SK-N-SH (cell line): ENCODE measurements at regions not wholly inside any gene's neighbourhood (a gene's known extent, or its start where the extent isn't known, plus 50 kb on each side); places are given as distances from the start of the nearest gene placed in this dataset.

ENCODE experiments used
- CTCF ChIA-PET: fragments of 300-600, 350-600 bp; formaldehyde crosslinking; extraction: SDS; loops from one replicate; lab custom pipeline; 2021; lab: Yijun Ruan, JAX
- POLR2A ChIA-PET: fragments of 350-600 bp; sonication (Branson Sonifier 250); formaldehyde crosslinking; extraction: SDS; loops from one replicate; lab custom pipeline; 2020; ENCODE audit warnings: antibody characterized with exemption, inconsistent platforms; lab: Yijun Ruan, JAX
- DNase-seq: peaks from one replicate; pipeline ENCODE4 v3.0.0; 2012
- H2AFZ ChIP-seq: fragments of 200-600 bp; sonication (generic); 2 replicates; pipeline ENCODE4 v1.8.1; 2016; ENCODE audit warnings: antibody characterized with exemption, mild to moderate bottlenecking, low read depth
- H3F3A ChIP-seq: fragments of 200-600 bp; sonication (generic); replicated peaks from 2 replicates; pipeline ENCODE3; 2016; ENCODE audit warnings: antibody characterized with exemption, mild to moderate bottlenecking; ENCODE audit not compliant: insufficient read depth
- H3K27ac ChIP-seq, 2 experiments: fragments of 200-500 bp in 1 of 2; fragments of 200-600 bp in 1 of 2; sonication (Bioruptor generic) in 1 of 2; sonication (generic), shearing (Covaris generic) in 1 of 2; 2 replicates each; pipeline versions ENCODE4 v1.5.1 to v1.6.1; 2014 to 2016; ENCODE audit warnings: low read depth in 2 of 2, inconsistent platforms in 1 of 2, low read length in 1 of 2, mild to moderate bottlenecking in 1 of 2, mixed read lengths in 1 of 2
- H3K27me3 ChIP-seq: fragments of 200-600 bp; sonication (generic), shearing (Covaris generic); 2 replicates; pipeline ENCODE4 v1.6.1; 2016; ENCODE audit warnings: mixed run types; ENCODE audit not compliant: insufficient read depth
- H3K36me3 ChIP-seq, 2 experiments: fragments of 200-500 bp in 1 of 2; fragments of 200-600 bp in 1 of 2; sonication (Bioruptor generic) in 1 of 2; sonication (generic) in 1 of 2; replicated peaks in 1 of 2; 2 replicates each; pipeline versions ENCODE3 to v1.5.1; 2014 to 2016; ENCODE audit warnings: low read length in 1 of 2, mild to moderate bottlenecking in 1 of 2; ENCODE audit not compliant: insufficient read depth in 2 of 2, control insufficient read depth in 1 of 2
- H3K4me1 ChIP-seq, 2 experiments: fragments of 200-500 bp in 1 of 2; fragments of 200-600 bp in 1 of 2; sonication (Bioruptor generic) in 1 of 2; sonication (generic), shearing (Covaris generic) in 1 of 2; 2 replicates each; pipeline versions ENCODE4 v1.5.1 to v1.6.1; 2014 to 2016; ENCODE audit warnings: low read depth in 1 of 2, low read length in 1 of 2, mixed run types in 1 of 2; ENCODE audit not compliant: insufficient read depth in 2 of 2, control insufficient read depth in 1 of 2
- H3K4me2 ChIP-seq: fragments of 200-600 bp; sonication (generic), shearing (Covaris generic); 2 replicates; pipeline ENCODE4 v1.6.1; 2017; ENCODE audit warnings: mixed run types
- H3K4me3 ChIP-seq, 2 experiments: fragments of 200-500 bp in 1 of 2; fragments of 200-600 bp in 1 of 2; sonication (Bioruptor generic) in 1 of 2; sonication (generic), shearing (Covaris generic) in 1 of 2; 2 replicates each; pipeline versions ENCODE4 v1.5.1 to v1.8.1; 2014 to 2016; ENCODE audit warnings: low read depth in 2 of 2, inconsistent platforms in 1 of 2, low read length in 1 of 2, mild to moderate bottlenecking in 1 of 2, mixed read lengths in 1 of 2, moderate library complexity in 1 of 2
- H3K79me2 ChIP-seq: fragments of 200-600 bp; sonication (generic); 2 replicates; pipeline ENCODE4 v1.8.1; 2017; ENCODE audit warnings: mild to moderate bottlenecking; ENCODE audit not compliant: insufficient read depth
- H3K9ac ChIP-seq: fragments of 200-600 bp; sonication (generic); 2 replicates; pipeline ENCODE4 v1.6.1; 2017; ENCODE audit warnings: mixed run types
- H3K9me2 ChIP-seq: fragments of 200-600 bp; sonication (generic); 2 replicates; pipeline ENCODE4 v1.6.1; 2017; ENCODE audit warnings: mixed run types
- H3K9me3 ChIP-seq: fragments of 200-600 bp; sonication (generic); 2 replicates; pipeline ENCODE4 v1.6.1; 2017; ENCODE audit warnings: mixed run types, mild to moderate bottlenecking, moderate library complexity
- H4K20me1 ChIP-seq: fragments of 200-600 bp; sonication (generic); 2 replicates; pipeline ENCODE4 v1.6.1; 2017; ENCODE audit warnings: mild to moderate bottlenecking, mixed run types; ENCODE audit not compliant: insufficient read depth
- ELF1 ChIP-seq: IDR thresholded peaks from 2 replicates; pipeline ENCODE4 v1.4.0; 2012
- EP300 ChIP-seq, 2 experiments: IDR thresholded peaks; 2 replicates each; pipeline versions ENCODE4 v1.4.0 to v1.6.1; 2012; ENCODE audit warnings: borderline replicate concordance in 1 of 2, low read depth in 1 of 2, low read length in 1 of 2
- EZH2phosphoT487 ChIP-seq: fragments of 200-600 bp; sonication (generic); IDR thresholded peaks from 2 replicates; pipeline ENCODE4 v1.6.1; 2017; ENCODE audit warnings: low read depth, mixed run types, mild to moderate bottlenecking, antibody characterized with exemption, moderate library complexity, borderline replicate concordance
- FOXM1 ChIP-seq: IDR thresholded peaks from 2 replicates; pipeline ENCODE4 v1.4.0; 2012; ENCODE audit warnings: low read depth, mild to moderate bottlenecking
- GABPA ChIP-seq: IDR thresholded peaks from 2 replicates; pipeline ENCODE4 v1.4.0; 2012; ENCODE audit warnings: low read depth, mild to moderate bottlenecking
- JUND ChIP-seq: IDR thresholded peaks from 2 replicates; pipeline ENCODE4 v1.4.0; 2012
- NFIC ChIP-seq: IDR thresholded peaks from 2 replicates; pipeline ENCODE4 v1.4.0; 2012; ENCODE audit warnings: borderline replicate concordance
- POLR2AphosphoS5 ChIP-seq: IDR thresholded peaks from 2 replicates; pipeline ENCODE4 v1.6.1; 2012; ENCODE audit warnings: low read depth, low read length
- RCOR1 ChIP-seq: fragments of 150-350 bp; IDR thresholded peaks from 2 replicates; pipeline ENCODE4 v1.6.1; 2017; ENCODE audit warnings: antibody characterized with exemption, low read length
- RFX5 ChIP-seq: IDR thresholded peaks from 2 replicates; pipeline ENCODE4 v1.6.1; 2012; ENCODE audit warnings: mild to moderate bottlenecking, improper control_type of control experiment, low read length
- RXRA ChIP-seq: IDR thresholded peaks from 2 replicates; pipeline ENCODE4 v1.4.0; 2012; ENCODE audit warnings: low read depth, mild to moderate bottlenecking, borderline replicate concordance
- SIN3A ChIP-seq: IDR thresholded peaks from 2 replicates; pipeline ENCODE4 v1.6.1; 2012; ENCODE audit warnings: low read depth, mild to moderate bottlenecking, low read length, moderate library complexity, borderline replicate concordance
- TAF1 ChIP-seq: IDR thresholded peaks from 2 replicates; pipeline ENCODE4 v1.6.1; 2012; ENCODE audit warnings: low read depth, mild to moderate bottlenecking, low read length, moderate library complexity, borderline replicate concordance
- TEAD4 ChIP-seq: IDR thresholded peaks from 2 replicates; pipeline ENCODE4 v1.4.0; 2012; ENCODE audit warnings: mild to moderate bottlenecking, borderline replicate concordance; ENCODE audit not compliant: insufficient read depth
- USF1 ChIP-seq: IDR thresholded peaks from 2 replicates; pipeline ENCODE4 v1.4.0; 2012; ENCODE audit warnings: low read depth, borderline replicate concordance
- USF2 ChIP-seq: fragments of 150-350 bp; IDR thresholded peaks from 2 replicates; pipeline ENCODE4 v1.6.1; 2017; ENCODE audit warnings: antibody characterized with exemption, low read length, low read depth, borderline replicate concordance
- YY1 ChIP-seq: IDR thresholded peaks from 2 replicates; pipeline ENCODE4 v1.4.0; 2012; ENCODE audit warnings: low read depth, mild to moderate bottlenecking
- WGBS: methylation state at CpG from one replicate; pipeline ENCODE4 v1.1.6; 2017; ENCODE audit warnings: low lambda C conversion rate; 5-methylcytosine and 5-hydroxymethylcytosine counted together
- TF ChIP-seq, protein P1 (sequence below): fragments of 200-600 bp; sonication (generic); IDR thresholded peaks from 2 replicates; pipeline ENCODE4 v1.6.1; 2017; ENCODE audit warnings: antibody characterized with exemption, mild to moderate bottlenecking, moderate library complexity

GRCh38 chr6:91653076-91653723 is 1066.3 kb upstream of the MAP3K7 start:
- Histone ChIP-seq H3K9ac (no peak overlapping the region), H3K27ac (no peak overlapping the region), H3K36me3 (no peaks in the 10 kb centered on the region), H3F3A (no peaks in the 10 kb centered on the region), H3K27me3 (no peaks in the 10 kb centered on the region), H3K4me3 (no peak overlapping the region), H3K4me1 (no peaks in the 10 kb centered on the region), H3K9me3 (no peaks in the 10 kb centered on the region), H4K20me1 (no peaks in the 10 kb centered on the region), H3K4me2 (no peak overlapping the region), H3K79me2 (no peaks in the 10 kb centered on the region), H3K9me2 (no peaks in the 10 kb centered on the region), H2AFZ (no peak overlapping the region)
- ChIA-PET POLR2A (no interaction called here), CTCF (no interaction called here)
- under 1% methylated on average over 6 of the region's 6 CpGs for WGBS
- TF ChIP-seq TAF1 (no peak), RFX5 (no peak)
- no peak for DNase-seq

DNA sequence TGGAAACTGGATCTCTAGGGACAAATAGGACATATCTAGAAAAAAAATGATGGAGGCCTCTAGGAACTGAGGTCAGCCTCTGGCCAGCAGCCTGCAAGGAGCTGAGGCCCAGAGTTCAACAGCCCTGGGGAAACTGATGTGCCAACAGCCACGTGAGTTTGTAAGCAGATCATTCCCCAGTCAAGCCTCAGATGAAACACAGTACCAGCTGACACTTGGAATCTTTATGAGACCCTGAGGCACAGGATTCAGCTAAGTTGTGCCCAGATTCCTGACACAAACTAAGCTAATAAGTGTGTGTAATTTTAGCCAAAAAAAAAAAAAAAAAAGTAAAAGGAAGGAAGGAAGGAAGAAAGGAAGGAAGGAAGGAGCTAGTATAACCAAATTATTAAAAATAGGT is 1059.8 kb upstream of the MAP3K7 start:
- POLR2A ChIA-PET: no interaction called here
- DNase-seq: no peak
- Histone ChIP-seq H3K4me3 (no peak overlapping the region), H3K4me1 (no peaks in the 10 kb centered on the region), H3F3A (no peaks in the 10 kb centered on the region), H3K4me2 (no peak overlapping the region), H3K9ac (no peak overlapping the region), H4K20me1 (no peaks in the 10 kb centered on the region), H3K27me3 (no peaks in the 10 kb centered on the region), H3K9me2 (no peaks in the 10 kb centered on the region), H3K79me2 (no peaks in the 10 kb centered on the region), H2AFZ (no peak overlapping the region), H3K27ac (no peak overlapping the region), H3K9me3 (no peaks in the 10 kb centered on the region), H3K36me3 (no peaks in the 10 kb centered on the region)
- TF ChIP-seq EP300 (IDR thresholded peaks at IDR 0.05; ENCODE audit: borderline replicate concordance in 1 of 2, low read depth in 1 of 2, low read length in 1 of 2) (no peak), JUND (no peak), POLR2AphosphoS5 (no peak), ELF1 (no peak), RFX5 (no peak), YY1 (no peak), TEAD4 (no peak), GABPA (no peak), NFIC (no peak), USF2 (no peak), USF1 (no peak), EZH2phosphoT487 (no peak), RCOR1 (no peak), SIN3A (no peak), RXRA (no peak), FOXM1 (no peak)
- TF ChIP-seq, protein P1, sequence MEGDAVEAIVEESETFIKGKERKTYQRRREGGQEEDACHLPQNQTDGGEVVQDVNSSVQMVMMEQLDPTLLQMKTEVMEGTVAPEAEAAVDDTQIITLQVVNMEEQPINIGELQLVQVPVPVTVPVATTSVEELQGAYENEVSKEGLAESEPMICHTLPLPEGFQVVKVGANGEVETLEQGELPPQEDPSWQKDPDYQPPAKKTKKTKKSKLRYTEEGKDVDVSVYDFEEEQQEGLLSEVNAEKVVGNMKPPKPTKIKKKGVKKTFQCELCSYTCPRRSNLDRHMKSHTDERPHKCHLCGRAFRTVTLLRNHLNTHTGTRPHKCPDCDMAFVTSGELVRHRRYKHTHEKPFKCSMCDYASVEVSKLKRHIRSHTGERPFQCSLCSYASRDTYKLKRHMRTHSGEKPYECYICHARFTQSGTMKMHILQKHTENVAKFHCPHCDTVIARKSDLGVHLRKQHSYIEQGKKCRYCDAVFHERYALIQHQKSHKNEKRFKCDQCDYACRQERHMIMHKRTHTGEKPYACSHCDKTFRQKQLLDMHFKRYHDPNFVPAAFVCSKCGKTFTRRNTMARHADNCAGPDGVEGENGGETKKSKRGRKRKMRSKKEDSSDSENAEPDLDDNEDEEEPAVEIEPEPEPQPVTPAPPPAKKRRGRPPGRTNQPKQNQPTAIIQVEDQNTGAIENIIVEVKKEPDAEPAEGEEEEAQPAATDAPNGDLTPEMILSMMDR: no peak
- CTCF ChIA-PET: no interaction called here
- WGBS: 0% methylated on average over 1 of the region's 1 CpG
